ENCODE measurements at regions not wholly inside any gene's neighbourhood (a gene's known extent, or its start where the extent isn't known, plus 50 kb on each side); places are given as distances from the start of the nearest gene placed in this dataset.

- TF ChIP-seq CTCF (IDR thresholded peaks at IDR 0.05; ENCODE audit: low read depth, low read length, poor library complexity, severe bottlenecking) (no peak), EZH2phosphoT487 (IDR thresholded peaks at IDR 0.05; ENCODE audit: borderline replicate concordance, low read length) (no peak)
These were observed 120.9 kb upstream of the MLN start for GRCh38 chr6:33924681-33925080.
